K562 (cell line): ENCODE measurements at regions not wholly inside any gene's neighbourhood (a gene's known extent, or its start where the extent isn't known, plus 50 kb on each side); places are given as distances from the start of the nearest gene placed in this dataset.

Source experiments
- ATAC-seq: fragments of 200-7000 bp; cut with Tn5 transposase; 3 replicates; pipeline ENCODE4 v1.9.1; 2020; ENCODE audit warnings: moderate library complexity
- BruUV-seq: library from RNA; stranded (reverse); fragments of 400-500 nt; replicated peaks from 2 replicates; lab custom pipeline; 2021; lab: Mats Ljungman, UMichigan
- CTCF ChIA-PET: fragments of 300-600 bp; formaldehyde crosslinking; extraction: SDS; loops from one replicate; lab custom pipeline; 2021; ENCODE audit warnings: low intra/inter-chr PET ratio; lab: Yijun Ruan, JAX
- POLR2A ChIA-PET: fragments of 300-600, 350-650 bp; sonication (Branson Sonifier 250); formaldehyde crosslinking; extraction: SDS; loops from one replicate; lab custom pipeline; 2021; ENCODE audit warnings: antibody characterized with exemption, inconsistent platforms; lab: Yijun Ruan, JAX
- DNase-seq, 4 experiments: peaks; one replicate each; pipeline versions ENCODE4 v3.0.0 to v3.0.0-alpha.2; 2011 to 2018; ENCODE audit warnings: low spot score in 3 of 4, mixed read lengths in 3 of 4; ENCODE audit errors: extremely low read depth in 1 of 4
- FAIRE-seq: peaks from 2 replicates; lab custom pipeline; 2011; peaks lifted over from hg19 to GRCh38; lab: Jason Lieb, UNC
- H2AFZ ChIP-seq: 2 replicates; pipeline ENCODE4 v1.6.0; 2011; ENCODE audit warnings: low read depth, low read length, control low read depth, inconsistent platforms
- H3K27ac ChIP-seq: fragments of 200-600 bp; 3 replicates; pipeline ENCODE4 v1.8.0; 2011; ENCODE audit warnings: low read depth, mild to moderate bottlenecking, control low read depth, inconsistent platforms, low read length, moderate library complexity, mixed read lengths; ENCODE audit errors: extremely low read depth
- H3K27me3 ChIP-seq, 2 experiments: fragments of 300-600 bp in 1 of 2; 2 replicates in 1 of 2; 3 replicates in 1 of 2; pipeline versions ENCODE4 v1.6.0 to v1.8.0; 2011; ENCODE audit warnings: inconsistent platforms in 2 of 2, low read length in 2 of 2, mild to moderate bottlenecking in 1 of 2, mixed read lengths in 1 of 2, moderate library complexity in 1 of 2; ENCODE audit not compliant: control insufficient read depth in 2 of 2, insufficient read depth in 2 of 2
- H3K36me3 ChIP-seq: fragments of 300-600 bp; 3 replicates; pipeline ENCODE4 v1.8.0; 2011; ENCODE audit warnings: mild to moderate bottlenecking, low read length, inconsistent platforms; ENCODE audit not compliant: control insufficient read depth, insufficient read depth
- H3K4me1 ChIP-seq, 2 experiments: fragments of 200-600 bp in 1 of 2; replicated peaks in 1 of 2; 2 replicates in 1 of 2; 3 replicates in 1 of 2; pipeline versions ENCODE4 v1.5.1 to v1.8.0; 2011; ENCODE audit warnings: inconsistent platforms in 2 of 2, low read length in 2 of 2, mild to moderate bottlenecking in 1 of 2, mixed read lengths in 1 of 2, moderate library complexity in 1 of 2; ENCODE audit not compliant: control insufficient read depth in 2 of 2, insufficient read depth in 2 of 2
- H3K4me2 ChIP-seq: 2 replicates; pipeline ENCODE4 v1.6.1; 2011; ENCODE audit warnings: low read length, control low read depth, inconsistent platforms, mixed read lengths; ENCODE audit not compliant: insufficient read depth
- H3K4me3 ChIP-seq: fragments of 200-600 bp; sonication (generic), shearing (Covaris generic); 2 replicates; pipeline ENCODE4 v1.5.1; 2016; ENCODE audit warnings: control low read depth, inconsistent platforms
- H3K79me2 ChIP-seq: fragments of 200-600 bp; 3 replicates; pipeline ENCODE4 v1.8.0; 2011; ENCODE audit warnings: low read length, inconsistent platforms; ENCODE audit not compliant: control insufficient read depth, insufficient read depth
- H3K9ac ChIP-seq, 2 experiments: 2 replicates each; pipeline versions ENCODE4 v1.6.0 to v1.6.1; 2011; ENCODE audit warnings: low read depth in 2 of 2, low read length in 2 of 2, control low read depth in 1 of 2, inconsistent platforms in 1 of 2, mild to moderate bottlenecking in 1 of 2, mixed read lengths in 1 of 2; ENCODE audit not compliant: insufficient read depth in 1 of 2
- H3K9me1 ChIP-seq: one replicate; pipeline ENCODE4 v1.6.0; 2011; ENCODE audit warnings: inconsistent platforms, mild to moderate bottlenecking, low read length, moderate library complexity; ENCODE audit not compliant: control insufficient read depth, insufficient read depth
- H3K9me3 ChIP-seq: replicated peaks from 2 replicates; pipeline ENCODE4 v1.5.1; 2011; ENCODE audit warnings: low read depth, low read length, inconsistent platforms; ENCODE audit not compliant: control insufficient read depth, insufficient read depth
- H4K20me1 ChIP-seq: replicated peaks from 2 replicates; pipeline ENCODE4 v1.6.1; 2011; ENCODE audit warnings: low read length, inconsistent platforms, mixed read lengths; ENCODE audit not compliant: control insufficient read depth, insufficient read depth
- FOXA3 ChIP-seq, 2 experiments: fragments of 450-650 bp in 1 of 2; sonication (generic) in 1 of 2; formaldehyde crosslinking; IDR thresholded peaks in 1 of 2; conservative IDR thresholded peaks in 1 of 2; 2 replicates each; pipeline versions ENCODE4 v1.4.0 to v1.8.0; 2020 to 2022; ENCODE audit warnings: mild to moderate bottlenecking in 2 of 2, missing genetic modification reagents in 1 of 2
- HIVEP1 ChIP-seq: fragments of 250-450 bp; sonication (Bioruptor Pico); IDR thresholded peaks from 2 replicates; pipeline ENCODE4 v1.4.0; 2020; ENCODE audit warnings: mild to moderate bottlenecking
- NCOA1 ChIP-seq: fragments of 450-650 bp; IDR thresholded peaks from 2 replicates; pipeline ENCODE4 v1.6.1; 2016; ENCODE audit warnings: low read depth
- SLC30A9 ChIP-seq: fragments of 250-450 bp; sonication (Bioruptor Pico); IDR thresholded peaks from 2 replicates; pipeline ENCODE4 v1.8.0; 2022; ENCODE audit warnings: mild to moderate bottlenecking, moderate library complexity
- ZKSCAN8 ChIP-seq: fragments of 200-800 bp; sonication (Bioruptor generic); IDR thresholded peaks from 2 replicates; pipeline ENCODE4 v1.6.1; 2016; ENCODE audit warnings: missing genetic modification characterization, missing compliant biosample characterization
- ZNF592 ChIP-seq: fragments of 450-650 bp; IDR thresholded peaks from 2 replicates; pipeline ENCODE4 v1.6.1; 2017; ENCODE audit warnings: antibody characterized with exemption, mild to moderate bottlenecking
- WGBS: fragments of 100-300 bp; shearing (Covaris generic); methylation state at CpG from one replicate; pipeline ENCODE4 v1.1.6; 2016; ENCODE audit warnings: low coverage, mixed read lengths; ENCODE audit not compliant: insufficient coverage; ENCODE audit errors: missing lambda C conversion rate; 5-methylcytosine and 5-hydroxymethylcytosine counted together
- in situ Hi-C: fragments of 300-500 bp; cut with MboI; formaldehyde crosslinking; loops from 4 replicates; pipeline ENCODE4 v1.15.0; 2018; ENCODE audit warnings: inconsistent platforms, mixed read lengths
- intact Hi-C: fragments of 100-400 bp; cut with micrococcal nuclease; formaldehyde crosslinking; loops from 2 replicates; pipeline ENCODE4 v1.14.2; 2022

- TF ChIP-seq ZNF592 (no peak), HIVEP1 (no peak), NCOA1 (no peak), SLC30A9 (no peak), ZKSCAN8 (CRISPR knock-in tag) (no peak)
Measured at GRCh38 chr4:180811556-180811955, 1431.6 kb upstream of the TENM3 start (continued).

GRCh38 chr4:180812783-180813182 is 1430.4 kb upstream of the TENM3 start:
- FAIRE-seq: no peak
- DNase-seq: no peak
- intact Hi-C loops: no loop called here
- no peak for TF ChIP-seq FOXA3 (CRISPR knock-in tag; conservative IDR thresholded peaks at IDR 0.05 in 1 of 2, IDR thresholded peaks at IDR 0.05 in 1 of 2)
- in situ Hi-C loops: no loop called here
- WGBS: 0% methylated on average over 2 of the region's 2 CpGs
- POLR2A ChIA-PET: no interaction called here
- BruUV-seq: no TSS peak
- Histone ChIP-seq H3K36me3 (no peaks in the 10 kb centered on the region), H3K27ac (no peak overlapping the region), H4K20me1 (no peaks in the 10 kb centered on the region), H3K9me3 (no peaks in the 10 kb centered on the region; the same call in 1 of the 2 replicates), H3K9me1 (no peaks in the 10 kb centered on the region), H3K4me2 (no peak overlapping the region), H3K79me2 (no peaks in the 10 kb centered on the region), H2AFZ (no peak overlapping the region), H3K4me1 (no peaks in the 10 kb centered on the region), H3K27me3 (no peaks in the 10 kb centered on the region), H3K9ac (no peak overlapping the region), H3K4me3 (no peak overlapping the region)
- CTCF ChIA-PET: no interaction called here
- no peak for ATAC-seq
